ENCODE measurements at regions not wholly inside any gene's neighbourhood (a gene's known extent, or its start where the extent isn't known, plus 50 kb on each side); places are given as distances from the start of the nearest gene placed in this dataset.

GRCh38 chr6:6975459-6976111 is 132.2 kb upstream of the RREB1 start:
- no peak for TF ChIP-seq CTCF (IDR thresholded peaks at IDR 0.05; ENCODE audit: low read depth, low read length)
- Histone ChIP-seq H3K4me3 (ENCODE audit: low read depth, low read length) (no peak overlapping the region), H3K27me3 (no peaks in the 10 kb centered on the region), H3K9me3 (no peaks in the 10 kb centered on the region), H3K36me3 (no peaks in the 10 kb centered on the region), H3K4me1 (no peaks in the 10 kb centered on the region)
- no peak for DNase-seq

- TF ChIP-seq CTCF (IDR thresholded peaks at IDR 0.05; ENCODE audit: low read depth, low read length): no peak
- H3K27me3 ChIP-seq: no peaks in the 10 kb centered on the region
- H3K4me3 ChIP-seq (ENCODE audit: low read depth, low read length): no peak overlapping the region
- no peaks in the 10 kb centered on the region for H3K4me1 ChIP-seq
- H3K36me3 ChIP-seq: no peaks in the 10 kb centered on the region
- no peak for DNase-seq
- no peaks in the 10 kb centered on the region for H3K9me3 ChIP-seq
Observed at GRCh38 chr6:6976193-6976592, 131.6 kb upstream of the RREB1 start.

GRCh38 chr6:6978731-6979130 is 129.0 kb upstream of the RREB1 start:
- H3K9me3 ChIP-seq: no peaks in the 10 kb centered on the region

GRCh38 chr6:6980999-6981597 is 126.7 kb upstream of the RREB1 start:
- no peak overlapping the region for H3K4me3 ChIP-seq (ENCODE audit: low read depth, low read length)
- no peaks in the 10 kb centered on the region for H3K9me3 ChIP-seq
- no peak for TF ChIP-seq CTCF (IDR thresholded peaks at IDR 0.05; ENCODE audit: low read depth, low read length)
- H3K36me3 ChIP-seq: no peaks in the 10 kb centered on the region
- no peak for DNase-seq
- no peaks in the 10 kb centered on the region for H3K27me3 ChIP-seq
- H3K4me1 ChIP-seq: no peaks in the 10 kb centered on the region

More at GRCh38 chr6:6978731-6979130, 129.0 kb upstream of the RREB1 start:
- no peak for TF ChIP-seq CTCF (IDR thresholded peaks at IDR 0.05; ENCODE audit: low read depth, low read length)
- no peak overlapping the region for H3K4me3 ChIP-seq (ENCODE audit: low read depth, low read length)
- DNase-seq: no peak
- no peaks in the 10 kb centered on the region for H3K4me1 ChIP-seq
- H3K36me3 ChIP-seq: no peaks in the 10 kb centered on the region
- H3K27me3 ChIP-seq: no peaks in the 10 kb centered on the region

- H3K4me1 ChIP-seq: no peaks in the 10 kb centered on the region
- no peak for TF ChIP-seq CTCF (IDR thresholded peaks at IDR 0.05; ENCODE audit: low read depth, low read length)
- no peak overlapping the region for H3K4me3 ChIP-seq (ENCODE audit: low read depth, low read length)
- no peaks in the 10 kb centered on the region for H3K36me3 ChIP-seq
- no peaks in the 10 kb centered on the region for H3K9me3 ChIP-seq
- DNase-seq: no peak
- H3K27me3 ChIP-seq: no peaks in the 10 kb centered on the region
Observed at GRCh38 chr6:6981681-6982322, 126.0 kb upstream of the RREB1 start.

GRCh38 chr6:6982663-6983062 is 125.1 kb upstream of the RREB1 start:
- Histone ChIP-seq H3K4me3 (ENCODE audit: low read depth, low read length) (no peak overlapping the region), H3K36me3 (no peaks in the 10 kb centered on the region), H3K4me1 (no peaks in the 10 kb centered on the region), H3K9me3 (no peaks in the 10 kb centered on the region), H3K27me3 (no peaks in the 10 kb centered on the region)
- no peak for DNase-seq
- no peak for TF ChIP-seq CTCF (IDR thresholded peaks at IDR 0.05; ENCODE audit: low read depth, low read length)
